Suprapubic skin (tissue), 4 donors: ENCODE measurements at regions not wholly inside any gene's neighbourhood (a gene's known extent, or its start where the extent isn't known, plus 50 kb on each side); places are given as distances from the start of the nearest gene placed in this dataset.

Source experiments
- DNase-seq, 2 donors: peaks; one replicate each; pipeline ENCODE4 v3.0.0-alpha.2; 2019; ENCODE audit warnings: low spot score in 2 of 2
- H3K27ac ChIP-seq: fragments of 200-600 bp; sonication (generic); one replicate; pipeline ENCODE4 v1.5.1; 2019
- H3K27me3 ChIP-seq: fragments of 200-600 bp; sonication (generic); one replicate; pipeline ENCODE4 v1.5.1; 2019
- H3K36me3 ChIP-seq: fragments of 200-600 bp; sonication (generic); one replicate; pipeline ENCODE4 v1.5.1; 2019
- H3K4me1 ChIP-seq: fragments of 200-600 bp; sonication (generic); one replicate; pipeline ENCODE4 v1.5.1; 2019
- H3K4me3 ChIP-seq: fragments of 200-600 bp; sonication (generic); one replicate; pipeline ENCODE4 v1.5.1; 2019; ENCODE audit warnings: mild to moderate bottlenecking
- H3K9me3 ChIP-seq: fragments of 200-600 bp; sonication (generic); one replicate; pipeline ENCODE4 v1.5.1; 2019
- EP300 ChIP-seq: sonication (generic); formaldehyde crosslinking; IDR thresholded peaks from one replicate; pipeline ENCODE4 v1.6.1; 2017; ENCODE audit warnings: antibody characterized with exemption
- POLR2A ChIP-seq, 2 donors: fragments of 450-650 bp; IDR thresholded peaks; one replicate each; pipeline ENCODE4 v1.6.1; 2017; ENCODE audit warnings: antibody characterized with exemption in 2 of 2, mild to moderate bottlenecking in 2 of 2, moderate library complexity in 2 of 2
- POLR2AphosphoS5 ChIP-seq, 3 donors: sonication (generic); formaldehyde crosslinking; IDR thresholded peaks; one replicate each; pipeline ENCODE4 v1.6.1; 2017; ENCODE audit warnings: antibody characterized with exemption in 3 of 3
- WGBS: methylation state at CpG from one replicate; pipeline ENCODE4 v1.1.5; 2018; 5-methylcytosine and 5-hydroxymethylcytosine counted together
- TF ChIP-seq, protein P1 (sequence below), 2 donors: fragments of 200-600 bp in 1 of 2; fragments of 450-650 bp in 1 of 2; sonication (generic) in 1 of 2; IDR thresholded peaks; one replicate each; pipeline ENCODE4 v1.5.1; 2016 to 2019; ENCODE audit warnings: antibody characterized with exemption in 2 of 2, mild to moderate bottlenecking in 1 of 2, moderate library complexity in 1 of 2

DNA sequence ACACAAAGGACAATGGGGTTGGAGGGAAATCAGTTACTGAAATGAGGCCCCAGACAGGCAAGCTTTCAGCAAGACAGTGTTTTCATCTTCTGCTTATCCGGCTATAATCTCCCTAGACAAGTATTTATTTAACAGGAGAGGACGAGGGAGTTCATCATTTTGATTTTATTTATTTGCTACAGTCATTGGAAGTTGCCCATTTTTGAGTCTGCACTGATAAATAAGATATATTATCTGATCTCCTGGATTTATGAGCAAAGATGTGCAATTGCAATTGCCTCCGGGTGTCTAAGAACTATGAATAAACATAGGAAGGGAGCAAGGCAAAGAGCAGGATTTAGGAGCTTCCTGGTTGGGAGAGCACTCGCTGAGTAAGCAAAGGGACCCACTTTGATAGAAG lies 263.2 kb upstream of the EDA2R start:
- Histone ChIP-seq H3K4me1 (no peaks in the 10 kb centered on the region), H3K9me3 (no peaks in the 10 kb centered on the region), H3K27ac (no peak overlapping the region), H3K36me3 (no peaks in the 10 kb centered on the region), H3K27me3 (no peaks in the 10 kb centered on the region), H3K4me3 (no peak overlapping the region)
- TF ChIP-seq EP300 (no peak), POLR2A (IDR thresholded peaks at IDR 0.05) (no peak), POLR2AphosphoS5 (IDR thresholded peaks at IDR 0.05) (no peak)
- TF ChIP-seq, protein P1, sequence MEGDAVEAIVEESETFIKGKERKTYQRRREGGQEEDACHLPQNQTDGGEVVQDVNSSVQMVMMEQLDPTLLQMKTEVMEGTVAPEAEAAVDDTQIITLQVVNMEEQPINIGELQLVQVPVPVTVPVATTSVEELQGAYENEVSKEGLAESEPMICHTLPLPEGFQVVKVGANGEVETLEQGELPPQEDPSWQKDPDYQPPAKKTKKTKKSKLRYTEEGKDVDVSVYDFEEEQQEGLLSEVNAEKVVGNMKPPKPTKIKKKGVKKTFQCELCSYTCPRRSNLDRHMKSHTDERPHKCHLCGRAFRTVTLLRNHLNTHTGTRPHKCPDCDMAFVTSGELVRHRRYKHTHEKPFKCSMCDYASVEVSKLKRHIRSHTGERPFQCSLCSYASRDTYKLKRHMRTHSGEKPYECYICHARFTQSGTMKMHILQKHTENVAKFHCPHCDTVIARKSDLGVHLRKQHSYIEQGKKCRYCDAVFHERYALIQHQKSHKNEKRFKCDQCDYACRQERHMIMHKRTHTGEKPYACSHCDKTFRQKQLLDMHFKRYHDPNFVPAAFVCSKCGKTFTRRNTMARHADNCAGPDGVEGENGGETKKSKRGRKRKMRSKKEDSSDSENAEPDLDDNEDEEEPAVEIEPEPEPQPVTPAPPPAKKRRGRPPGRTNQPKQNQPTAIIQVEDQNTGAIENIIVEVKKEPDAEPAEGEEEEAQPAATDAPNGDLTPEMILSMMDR (IDR thresholded peaks at IDR 0.05) = no peak
- DNase-seq = no peak
- WGBS = 52% methylated on average over 4 of the region's 4 CpGs

DNA sequence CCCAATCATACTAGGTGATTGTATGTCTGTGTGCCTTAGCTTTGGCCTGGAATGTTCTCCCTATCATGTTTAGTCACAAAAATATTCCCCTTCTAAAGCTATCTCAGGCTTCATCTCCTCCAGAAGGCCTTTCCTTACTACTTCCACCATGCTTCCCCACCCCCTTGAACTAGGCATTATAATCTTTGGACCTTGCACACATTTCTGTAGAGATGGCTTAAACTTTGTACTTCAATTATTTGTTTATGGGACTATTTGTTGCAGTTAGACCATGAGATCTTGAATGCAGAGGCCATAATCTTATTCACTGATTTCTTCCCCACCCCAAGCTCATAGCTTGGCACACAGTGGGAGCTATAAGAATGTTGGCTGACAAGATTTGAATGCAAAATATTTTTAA lies 262.0 kb upstream of the EDA2R start:
- H3K9me3 ChIP-seq = no peaks in the 10 kb centered on the region
- H3K4me3 ChIP-seq = no peak overlapping the region
- TF ChIP-seq, protein P1 (IDR thresholded peaks at IDR 0.05) = no peak
- TF ChIP-seq EP300 (no peak), POLR2A (IDR thresholded peaks at IDR 0.05) (no peak), POLR2AphosphoS5 (IDR thresholded peaks at IDR 0.05) (no peak)
- no peaks in the 10 kb centered on the region for H3K27me3 ChIP-seq
- H3K27ac ChIP-seq = no peak overlapping the region
- H3K36me3 ChIP-seq = no peaks in the 10 kb centered on the region
- H3K4me1 ChIP-seq = no peaks in the 10 kb centered on the region
- no peak for DNase-seq

DNA sequence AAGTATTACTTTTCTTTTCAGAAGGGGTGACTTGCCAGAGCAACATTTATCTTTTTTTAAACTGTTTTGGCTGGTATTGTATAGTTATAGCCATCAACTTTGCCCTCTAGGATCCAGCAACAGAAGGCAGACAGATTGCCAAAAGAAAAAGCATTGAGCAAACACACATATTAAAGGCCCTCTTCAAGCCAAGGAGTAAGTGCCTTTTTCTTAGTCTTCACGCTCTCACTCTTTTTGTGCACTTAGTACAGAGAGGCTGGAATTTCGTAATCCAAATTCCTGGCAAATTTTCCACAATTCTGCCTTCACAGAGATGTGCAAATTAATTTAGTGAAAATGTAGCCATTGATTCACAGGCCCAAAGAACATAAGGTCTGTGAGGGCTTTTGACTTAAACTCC lies 253.1 kb upstream of the EDA2R start:
- WGBS = 66% methylated on average over 2 of the region's 2 CpGs
- no peak overlapping the region for H3K4me3 ChIP-seq
- no peaks in the 10 kb centered on the region for H3K27me3 ChIP-seq
- no peaks in the 10 kb centered on the region for H3K4me1 ChIP-seq
- no peak overlapping the region for H3K27ac ChIP-seq
- TF ChIP-seq, protein P1 (IDR thresholded peaks at IDR 0.05) = no peak
- no peak for TF ChIP-seq POLR2AphosphoS5 (IDR thresholded peaks at IDR 0.05)
- TF ChIP-seq POLR2A (IDR thresholded peaks at IDR 0.05) = no peak
- no peak for TF ChIP-seq EP300
- H3K9me3 ChIP-seq = no peaks in the 10 kb centered on the region
- H3K36me3 ChIP-seq = no peaks in the 10 kb centered on the region
- no peak for DNase-seq

DNA sequence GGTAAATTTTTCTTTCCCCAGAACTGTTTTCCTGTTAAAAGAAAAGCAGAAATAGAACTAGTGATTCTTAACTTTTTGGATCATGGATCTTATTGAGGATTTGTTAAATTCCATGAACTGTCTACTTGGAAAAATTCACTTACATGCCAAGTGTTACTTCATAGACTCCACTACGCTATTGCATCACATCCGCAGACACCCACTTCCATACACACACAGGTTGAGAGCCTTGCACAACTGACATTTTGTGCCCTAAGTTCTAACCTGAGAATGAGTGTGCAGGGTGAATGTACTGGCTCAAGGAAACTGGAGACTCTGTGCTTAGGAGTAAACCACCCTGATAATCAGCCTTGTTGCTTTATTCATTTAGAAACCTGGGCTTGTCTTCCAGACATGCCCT lies 250.5 kb upstream of the EDA2R start:
- TF ChIP-seq, protein P1 (IDR thresholded peaks at IDR 0.05) = no peak
- no peaks in the 10 kb centered on the region for H3K36me3 ChIP-seq
- 69% methylated on average over 2 of the region's 2 CpGs for WGBS
- no peak overlapping the region for H3K27ac ChIP-seq
- no peaks in the 10 kb centered on the region for H3K27me3 ChIP-seq
- no peak overlapping the region for H3K4me3 ChIP-seq
- no peak for DNase-seq
- no peaks in the 10 kb centered on the region for H3K4me1 ChIP-seq
- no peaks in the 10 kb centered on the region for H3K9me3 ChIP-seq

DNA sequence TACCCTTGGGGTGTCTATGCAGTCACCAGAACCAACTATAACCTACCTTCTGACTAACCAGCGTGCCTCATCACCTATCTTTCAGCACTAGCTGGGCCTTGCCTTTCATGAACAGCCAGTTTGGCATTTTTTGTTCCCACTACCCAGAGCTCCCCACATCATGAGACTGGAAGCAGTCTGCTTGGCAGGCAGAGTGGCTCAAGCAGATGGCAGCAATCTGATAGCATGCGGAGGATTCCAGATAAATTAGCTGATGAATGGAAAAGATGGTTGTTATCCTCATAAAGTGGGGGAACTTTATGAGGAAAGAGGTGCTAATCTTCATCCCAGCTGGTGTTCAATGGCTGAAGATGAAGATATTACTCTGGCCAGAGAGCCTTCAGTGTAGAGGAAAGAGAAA lies 243.2 kb upstream of the EDA2R start:
- Histone ChIP-seq H3K27me3 (no peaks in the 10 kb centered on the region), H3K27ac (no peak overlapping the region), H3K36me3 (no peaks in the 10 kb centered on the region), H3K4me3 (no peak overlapping the region), H3K4me1 (no peaks in the 10 kb centered on the region), H3K9me3 (no peaks in the 10 kb centered on the region)
- TF ChIP-seq POLR2AphosphoS5 (IDR thresholded peaks at IDR 0.05) (no peak), EP300 (no peak), POLR2A (IDR thresholded peaks at IDR 0.05) (no peak)
- TF ChIP-seq, protein P1 (IDR thresholded peaks at IDR 0.05) = no peak
- WGBS = 74% methylated on average over 2 of the region's 2 CpGs
- no peak for DNase-seq
